NCI-H748 treated with DMSO at 0.1 percent for 48 hours (cell line): ENCODE measurements at regions not wholly inside any gene's neighbourhood (a gene's known extent, or its start where the extent isn't known, plus 50 kb on each side); places are given as distances from the start of the nearest gene placed in this dataset.
"Not testable (repeated sequence)": the region's sequence is repeated elsewhere in the genome, so short reads cannot be mapped to it uniquely, and the experiment has no call there.

Experiments
- DNase-seq: peaks from one replicate; lab custom pipeline; 2025; lab: John Stamatoyannopoulos, UW

- DNase-seq = no peak
Measured at GRCh38 chr5:14942212-14942611, 70.6 kb upstream of the ANKH start.

- peak; percentile 76 for DNase-seq
Measured at GRCh38 chr5:14937254-14937653, 65.7 kb upstream of the ANKH start.

GRCh38 chr5:14936588-14936987 lies 65.0 kb upstream of the ANKH start:
- DNase-seq = no peak

- no peak for DNase-seq
Measured at GRCh38 chr5:14935341-14935740, 63.8 kb upstream of the ANKH start.

DNA sequence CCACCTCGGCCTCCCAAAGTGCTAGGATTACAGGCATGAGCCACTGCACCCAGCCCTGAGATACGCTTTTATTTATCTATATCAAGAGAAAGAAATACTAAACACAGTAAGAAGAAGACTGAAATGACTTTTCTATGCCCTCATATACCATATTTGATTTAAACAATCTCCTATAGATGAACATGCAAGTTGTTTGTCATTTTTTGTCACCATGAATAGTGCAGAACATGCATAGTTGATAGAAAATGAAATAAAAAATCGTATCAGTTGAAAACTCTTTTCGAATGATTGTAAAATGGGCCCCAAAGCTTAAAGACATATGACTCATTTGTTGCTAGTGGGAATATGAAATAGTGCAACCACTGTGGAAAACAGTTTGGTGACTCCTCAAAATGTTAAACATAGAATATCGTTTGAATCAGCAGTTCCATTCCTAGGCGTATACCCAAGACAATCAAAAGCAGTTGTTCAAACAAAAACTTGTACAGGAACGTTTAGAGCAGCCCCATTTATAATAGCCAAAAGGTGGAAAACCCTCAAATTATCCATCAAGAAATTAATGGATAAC lies 61.4 kb upstream of the ANKH start:
- no peak for DNase-seq

DNA sequence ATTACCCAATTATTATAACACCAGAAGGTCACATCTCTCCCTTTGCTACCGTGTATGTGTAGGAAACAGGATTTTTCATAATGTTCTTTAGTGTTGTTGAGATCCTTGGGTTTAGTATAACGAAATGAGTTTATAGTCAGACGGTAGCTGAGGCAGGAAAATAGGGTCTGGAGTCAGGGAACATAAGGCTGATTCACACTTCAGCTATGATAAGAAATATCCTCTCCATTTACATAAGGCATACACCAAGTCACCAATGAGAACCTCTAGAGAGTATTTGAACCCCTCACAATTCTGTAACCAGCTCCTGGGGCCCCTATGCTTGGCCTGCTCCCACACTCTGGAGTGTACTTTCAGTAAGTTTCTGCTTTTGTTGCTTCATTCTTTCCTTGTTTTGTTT lies 58.9 kb upstream of the ANKH start:
- DNase-seq = no peak

DNA sequence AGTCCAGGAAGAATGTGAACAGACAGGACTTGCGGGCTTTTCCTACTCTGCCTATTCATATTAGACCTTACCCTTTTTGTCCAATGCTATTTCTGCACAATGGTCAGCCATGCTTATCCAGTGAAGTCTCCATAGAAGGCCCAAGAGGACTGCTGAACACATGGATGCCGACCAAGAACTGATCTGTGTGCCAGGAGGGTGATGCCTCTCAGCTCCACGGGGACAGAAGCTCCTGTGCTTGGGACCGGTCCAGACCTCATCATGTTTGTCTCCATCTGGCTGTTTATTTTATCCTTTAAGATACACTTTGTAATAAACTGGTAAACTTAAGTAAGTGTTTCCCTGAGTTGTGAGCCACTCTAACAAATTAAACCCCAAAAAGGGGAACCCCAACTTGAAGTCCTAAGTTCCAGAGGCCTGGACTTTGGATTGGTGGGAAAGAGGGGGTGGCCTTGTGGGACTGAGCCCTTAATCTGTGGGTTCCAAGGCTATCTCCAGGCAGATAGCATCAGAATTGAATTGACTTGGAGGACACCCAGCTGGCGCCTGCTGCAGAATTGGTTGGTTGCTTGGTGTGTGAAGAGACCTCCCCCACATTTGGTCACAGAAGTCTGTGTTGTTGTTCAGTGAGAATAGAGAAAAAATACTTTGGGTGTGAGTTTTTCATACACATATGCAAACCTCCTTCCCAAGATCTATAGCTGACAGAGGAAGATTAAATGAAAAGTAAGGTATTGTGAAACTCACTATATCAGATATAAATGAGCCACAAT lies 57.9 kb upstream of the ANKH start:
- DNase-seq = no peak

DNA sequence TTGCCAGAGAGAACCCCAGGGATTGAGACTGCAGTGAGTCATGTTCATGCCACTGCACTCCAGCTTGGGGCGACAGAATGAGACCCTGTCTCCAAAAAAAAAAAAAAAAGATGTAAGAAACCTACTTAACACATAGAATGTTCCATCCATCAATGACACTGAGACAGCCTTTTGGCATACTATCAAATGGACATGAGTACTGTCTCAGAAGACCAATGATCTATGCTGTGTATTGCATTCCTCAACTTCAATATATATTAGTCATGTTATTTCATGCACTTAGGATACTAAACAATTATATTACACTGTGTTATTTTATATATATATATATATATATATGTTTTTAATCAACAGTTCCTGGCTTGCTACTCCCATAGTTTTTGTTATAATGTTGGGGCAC lies 57.1 kb upstream of the ANKH start:
- no peak for DNase-seq

DNA sequence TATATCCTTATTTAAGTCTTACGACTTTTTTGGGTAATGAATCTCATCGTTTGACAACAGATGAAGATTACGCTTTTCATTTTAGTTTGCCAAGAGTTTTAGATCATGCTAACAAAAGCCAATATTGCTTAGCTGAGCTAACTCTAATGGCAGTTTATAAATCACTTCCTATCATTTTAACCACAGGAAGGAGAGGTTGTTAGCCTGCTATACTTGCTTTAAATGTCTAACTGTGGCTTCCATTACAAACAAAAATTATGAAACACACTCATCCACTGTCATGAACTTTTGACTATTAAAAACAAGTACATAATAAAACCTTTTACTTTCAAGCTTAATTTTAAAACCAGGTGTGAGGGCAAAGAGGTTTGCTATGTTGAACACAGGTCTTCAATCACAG lies 53.7 kb upstream of the ANKH start:
- DNase-seq = no peak

GRCh38 chr5:14922952-14923351 lies 51.4 kb upstream of the ANKH start:
- not testable (repeated sequence) for DNase-seq

DNA sequence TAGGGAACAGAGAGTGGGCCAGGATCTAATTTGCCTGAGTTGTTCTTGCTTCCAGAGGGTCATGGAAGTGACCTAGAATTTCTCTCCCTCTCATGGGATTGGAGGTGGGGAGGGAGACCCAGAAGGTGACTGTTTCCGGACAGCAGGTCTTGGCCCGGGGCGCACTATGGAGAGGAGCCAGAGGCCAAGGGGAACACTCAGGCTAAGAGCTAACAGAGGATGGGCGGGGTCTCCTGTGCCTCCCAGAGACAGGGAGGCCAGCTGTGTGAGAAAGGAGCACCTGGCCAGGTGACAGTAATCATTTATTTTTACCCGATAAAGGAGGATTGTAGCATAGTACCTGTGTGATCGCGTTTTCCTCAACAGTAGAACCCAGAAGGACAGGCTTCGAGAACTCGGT lies 50.9 kb upstream of the ANKH start:
- peak; percentile 81 for DNase-seq
